GM12878 (cell line): ENCODE measurements at regions not wholly inside any gene's neighbourhood (a gene's known extent, or its start where the extent isn't known, plus 50 kb on each side); places are given as distances from the start of the nearest gene placed in this dataset.

ENCODE experiments used
- ATAC-seq: fragments of 200-7000 bp; cut with Tn5 transposase; 3 replicates; pipeline ENCODE4 v1.9.1; 2020; ENCODE audit warnings: mild to moderate bottlenecking, moderate library complexity
- BruUV-seq: library from RNA; stranded (reverse); fragments of 400-500 nt; replicated peaks from 2 replicates; lab custom pipeline; 2021; lab: Mats Ljungman, UMichigan
- CTCF ChIA-PET: fragments of 300-600 bp; sonication (Branson Sonifier 250); formaldehyde crosslinking; extraction: SDS; loops from one replicate; lab custom pipeline; 2021; ENCODE audit warnings: inconsistent platforms; lab: Yijun Ruan, JAX
- POLR2A ChIA-PET: fragments of 350-600 bp; formaldehyde crosslinking; extraction: SDS; loops from one replicate; lab custom pipeline; 2021; ENCODE audit warnings: inconsistent platforms; lab: Charles Lee
- RAD21 ChIA-PET: fragments of 300-600 bp; sonication (Branson Sonifier 250); formaldehyde crosslinking; loops from one replicate; lab custom pipeline; 2023; ENCODE audit warnings: antibody characterized with exemption; ENCODE audit not compliant: unreplicated experiment; lab: Charles Lee
- SMC1A ChIA-PET: fragments of 300-600 bp; sonication (Branson Sonifier 250); formaldehyde crosslinking; loops from one replicate; lab custom pipeline; 2023; ENCODE audit not compliant: unreplicated experiment, uncharacterized antibody; lab: Charles Lee
- DNase-seq: peaks from one replicate; pipeline ENCODE4 v3.0.0-alpha.2; 2011; ENCODE audit warnings: low read depth, low spot score
- FAIRE-seq: peaks from 3 replicates; lab custom pipeline; 2011; peaks lifted over from hg19 to GRCh38; lab: Jason Lieb, UNC
- H2AFZ ChIP-seq: 2 replicates; pipeline ENCODE4 v1.6.0; 2011; ENCODE audit warnings: low read depth, low read length, control low read depth; ENCODE audit not compliant: control insufficient read depth
- H3K27ac ChIP-seq: 2 replicates; pipeline ENCODE4 v1.5.1; 2011; ENCODE audit warnings: control low read depth; ENCODE audit not compliant: control insufficient read depth, insufficient read depth
- H3K27me3 ChIP-seq, 2 experiments: replicated peaks in 1 of 2; 2 replicates each; pipeline versions ENCODE4 v1.6.0 to v1.6.1; 2011; ENCODE audit warnings: low read length in 1 of 2; ENCODE audit not compliant: control insufficient read depth in 2 of 2, insufficient read depth in 2 of 2
- H3K36me3 ChIP-seq, 2 experiments: 2 replicates each; pipeline ENCODE4 v1.5.1; 2011; ENCODE audit warnings: low read length in 1 of 2; ENCODE audit not compliant: control insufficient read depth in 2 of 2, insufficient read depth in 2 of 2
- H3K4me1 ChIP-seq: 2 replicates; pipeline ENCODE4 v1.6.1; 2011; ENCODE audit warnings: mild to moderate bottlenecking, low read length, moderate library complexity, mixed read lengths; ENCODE audit not compliant: control insufficient read depth, insufficient read depth
- H3K4me2 ChIP-seq: 2 replicates; pipeline ENCODE4 v1.6.0; 2011; ENCODE audit warnings: control low read depth; ENCODE audit not compliant: control insufficient read depth, insufficient read depth
- H3K4me3 ChIP-seq: fragments of 200-600 bp; sonication (generic); 2 replicates; pipeline ENCODE4 v1.5.1; 2016
- H3K79me2 ChIP-seq: 2 replicates; pipeline ENCODE4 v1.6.0; 2011; ENCODE audit warnings: low read length; ENCODE audit not compliant: control insufficient read depth, insufficient read depth
- H3K9ac ChIP-seq: 2 replicates; pipeline ENCODE4 v1.8.0; 2011; ENCODE audit warnings: low read length, control low read depth, mixed read lengths; ENCODE audit not compliant: control insufficient read depth, insufficient read depth
- H3K9me3 ChIP-seq: replicated peaks from 3 replicates; pipeline ENCODE4 v1.5.1; 2011; ENCODE audit warnings: mild to moderate bottlenecking, low read length; ENCODE audit not compliant: control insufficient read depth, insufficient read depth
- H4K20me1 ChIP-seq: 2 replicates; pipeline ENCODE4 v1.6.0; 2011; ENCODE audit not compliant: control insufficient read depth, insufficient read depth
- BMI1 ChIP-seq: fragments of 450-650 bp; IDR thresholded peaks from 2 replicates; pipeline ENCODE4 v1.6.1; 2016; ENCODE audit warnings: mild to moderate bottlenecking, moderate library complexity, borderline replicate concordance
- CHD2 ChIP-seq: IDR thresholded peaks from 2 replicates; pipeline ENCODE4 v1.6.1; 2011; ENCODE audit warnings: low read depth, low read length, improper control_type of control experiment, borderline replicate concordance
- CREM ChIP-seq: IDR thresholded peaks from 2 replicates; pipeline ENCODE4 v1.6.1; 2014; ENCODE audit warnings: antibody characterized with exemption, low read depth
- EED ChIP-seq: sonication (generic); IDR thresholded peaks from 2 replicates; pipeline ENCODE4 v1.6.1; 2016; ENCODE audit warnings: antibody characterized with exemption, low read depth
- IKZF1 ChIP-seq: fragments of 450-650 bp; conservative IDR thresholded peaks from 2 replicates; pipeline ENCODE4 v1.6.1; 2017; ENCODE audit warnings: antibody characterized with exemption, mild to moderate bottlenecking
- NBN ChIP-seq: fragments of 450-650 bp; IDR thresholded peaks from 2 replicates; pipeline ENCODE4 v1.6.1; 2016
- NFXL1 ChIP-seq: fragments of 450-650 bp; IDR thresholded peaks from 2 replicates; pipeline ENCODE4 v1.6.1; 2017; ENCODE audit warnings: antibody characterized with exemption, mild to moderate bottlenecking, borderline replicate concordance
- RAD21 ChIP-seq: IDR thresholded peaks from 2 replicates; pipeline ENCODE4 v1.6.1; 2011; ENCODE audit warnings: mild to moderate bottlenecking, low read depth, low read length, moderate library complexity; ENCODE audit not compliant: insufficient read depth
- RELA ChIP-seq: fragments of 450-650 bp; IDR thresholded peaks from 2 replicates; pipeline ENCODE4 v1.8.0; 2014; ENCODE audit warnings: borderline replicate concordance; ENCODE audit not compliant: partially characterized antibody
- USF2 ChIP-seq: IDR thresholded peaks from 2 replicates; pipeline ENCODE4 v1.6.1; 2011; ENCODE audit warnings: low read depth, low read length, improper control_type of control experiment, borderline replicate concordance
- YBX1 ChIP-seq: fragments of 450-650 bp; IDR thresholded peaks from 2 replicates; pipeline ENCODE4 v1.6.1; 2016; ENCODE audit warnings: antibody characterized with exemption
- ZBED1 ChIP-seq: IDR thresholded peaks from 2 replicates; pipeline ENCODE4 v1.6.1; 2016; ENCODE audit warnings: borderline replicate concordance
- ZBTB40 ChIP-seq: fragments of 450-650 bp; IDR thresholded peaks from 2 replicates; pipeline ENCODE4 v1.6.1; 2016; ENCODE audit warnings: mild to moderate bottlenecking, moderate library complexity, borderline replicate concordance
- WGBS: methylation state at CpG from one replicate; pipeline ENCODE4 v1.1.6; 2016; ENCODE audit warnings: low lambda C conversion rate; ENCODE audit not compliant: insufficient replicate concordance, insufficient coverage; ENCODE audit errors: missing lambda C conversion rate; 5-methylcytosine and 5-hydroxymethylcytosine counted together
- in situ Hi-C: fragments of 300-500 bp; cut with MboI; formaldehyde crosslinking; loops from 9 replicates; pipeline ENCODE4 v1.14.3; 2018; ENCODE audit warnings: mixed read lengths
- intact Hi-C: fragments of 100-400 bp; cut with micrococcal nuclease; formaldehyde crosslinking; loops from one replicate; pipeline ENCODE4 v1.14.2; 2022; ENCODE audit not compliant: unreplicated experiment

- Histone ChIP-seq H3K4me2 (no peak overlapping the region), H3K27me3 (no peaks in the 10 kb centered on the region), H3K36me3 (no peaks in the 10 kb centered on the region), H3K4me1 (no peaks in the 10 kb centered on the region), H2AFZ (no peak overlapping the region), H3K9ac (no peak overlapping the region), H3K4me3 (no peak overlapping the region), H3K9me3 (no peaks in the 10 kb centered on the region), H3K79me2 (no peaks in the 10 kb centered on the region), H4K20me1 (no peaks in the 10 kb centered on the region), H3K27ac (no peak overlapping the region)
- in situ Hi-C loops (no loop called here), intact Hi-C loops (no loop called here)
- CTCF ChIA-PET, result no interaction called here
- TF ChIP-seq YBX1, result no peak
- TF ChIP-seq USF2, result no peak
- TF ChIP-seq BMI1, result no peak
- no peak for TF ChIP-seq EED
- TF ChIP-seq ZBTB40, result no peak
- no peak for TF ChIP-seq NBN
- TF ChIP-seq IKZF1, result no peak
- TF ChIP-seq RAD21, result no peak
- TF ChIP-seq CHD2, result no peak
- no peak for TF ChIP-seq ZBED1
- TF ChIP-seq CREM, result no peak
- TF ChIP-seq RELA, result no peak
- TF ChIP-seq NFXL1, result no peak
- RAD21 ChIA-PET, result no interaction called here
- DNase-seq, result no peak
- POLR2A ChIA-PET, result no interaction called here
- WGBS, result 0% methylated on average over 1 of the region's 1 CpG
- no peak for ATAC-seq
- SMC1A ChIA-PET, result no interaction called here
- BruUV-seq, result no TSS peak
- FAIRE-seq, result no peak
Observed at GRCh38 chr21:16928439-16928838, 584.4 kb upstream of the CXADR start.
